HepG2 (cell line): ENCODE measurements at regions not wholly inside any gene's neighbourhood (a gene's known extent, or its start where the extent isn't known, plus 50 kb on each side); places are given as distances from the start of the nearest gene placed in this dataset.

Source experiments
- CENPT ChIP-seq: sonication (generic); formaldehyde crosslinking; IDR thresholded peaks from 2 replicates; pipeline ENCODE4 v1.8.0; 2022; ENCODE audit warnings: low read depth, mild to moderate bottlenecking, moderate library complexity, missing genetic modification reagents
- CREB1 ChIP-seq, 2 experiments: fragments of 450-650 bp in 1 of 2; IDR thresholded peaks; 2 replicates each; pipeline ENCODE4 v1.6.1; 2016 to 2017; ENCODE audit warnings: control low read depth in 1 of 2, mild to moderate bottlenecking in 1 of 2, missing compliant biosample characterization in 1 of 2, missing genetic modification characterization in 1 of 2
- GLI4 ChIP-seq: sonication (generic); formaldehyde crosslinking; IDR thresholded peaks from 2 replicates; pipeline ENCODE4 v1.5.1; 2020; ENCODE audit warnings: missing genetic modification reagents, mild to moderate bottlenecking, moderate library complexity, borderline replicate concordance
- KDM1A ChIP-seq: IDR thresholded peaks from 2 replicates; pipeline ENCODE4 v1.6.1; 2016; ENCODE audit warnings: missing compliant biosample characterization
- NFE2 ChIP-seq: sonication (generic); formaldehyde crosslinking; IDR thresholded peaks from 2 replicates; pipeline ENCODE4 v1.4.0; 2020; ENCODE audit warnings: missing genetic modification reagents
- TARDBP ChIP-seq: sonication (generic); formaldehyde crosslinking; IDR thresholded peaks from 2 replicates; pipeline ENCODE4 v1.8.0; 2022; ENCODE audit warnings: mild to moderate bottlenecking, missing genetic modification reagents
- ZFY ChIP-seq: sonication (generic); formaldehyde crosslinking; IDR thresholded peaks from 2 replicates; pipeline ENCODE4 v1.4.0; 2020; ENCODE audit warnings: missing genetic modification reagents
- ZNF234 ChIP-seq: sonication (generic); formaldehyde crosslinking; conservative IDR thresholded peaks from 2 replicates; pipeline ENCODE4 v1.5.1; 2020; ENCODE audit warnings: mild to moderate bottlenecking, missing genetic modification reagents
- ZNF292 ChIP-seq: sonication (generic); formaldehyde crosslinking; IDR thresholded peaks from 2 replicates; pipeline ENCODE4 v1.8.1; 2022; ENCODE audit warnings: mild to moderate bottlenecking, low read depth, missing genetic modification reagents, borderline replicate concordance
- ZNF44 ChIP-seq: sonication (generic); formaldehyde crosslinking; IDR thresholded peaks from 2 replicates; pipeline ENCODE4 v1.5.1; 2020; ENCODE audit warnings: mild to moderate bottlenecking, missing genetic modification reagents
- TF ChIP-seq, protein P1 (sequence below): sonication (generic); formaldehyde crosslinking; IDR thresholded peaks from 2 replicates; pipeline ENCODE4 v1.5.1; 2020; ENCODE audit warnings: mild to moderate bottlenecking, missing genetic modification reagents
- TF ChIP-seq, protein P2 (sequence below): sonication (generic); formaldehyde crosslinking; IDR thresholded peaks from 2 replicates; pipeline ENCODE4 v1.4.0; 2020; ENCODE audit warnings: missing genetic modification reagents, mild to moderate bottlenecking, borderline replicate concordance
- TF ChIP-seq, protein P3 (sequence below): sonication (generic); formaldehyde crosslinking; IDR thresholded peaks from 2 replicates; pipeline ENCODE4 v1.4.0; 2020; ENCODE audit warnings: missing genetic modification reagents; ENCODE audit errors: not compliant biosample characterization
- TF ChIP-seq, protein P4 (sequence below): sonication (generic); formaldehyde crosslinking; IDR thresholded peaks from 2 replicates; pipeline ENCODE4 v1.4.0; 2020; ENCODE audit warnings: missing genetic modification reagents, low read depth, mild to moderate bottlenecking, borderline replicate concordance

DNA sequence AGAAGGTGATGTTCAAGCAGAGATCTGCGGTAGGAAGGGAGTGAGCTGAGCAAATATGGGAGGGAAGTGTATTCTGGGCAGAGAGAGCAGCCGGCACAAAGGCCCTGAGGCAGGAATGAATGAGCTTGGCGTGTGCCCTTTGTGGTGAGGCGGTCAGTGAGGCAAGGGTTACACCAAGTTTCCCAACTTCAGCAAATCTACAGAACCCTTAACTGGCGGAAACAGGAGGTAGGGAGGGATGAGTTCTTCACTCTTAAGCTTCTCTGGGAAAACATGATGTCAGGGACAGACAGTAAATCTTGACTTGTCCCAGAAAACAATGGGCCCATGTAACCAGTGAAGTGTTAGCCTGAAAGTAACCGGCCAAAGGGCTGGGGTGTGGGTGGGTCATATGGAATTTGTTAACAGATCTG is 97.1 kb upstream of the PTPN1 start (continued):
- TF ChIP-seq, protein P1, sequence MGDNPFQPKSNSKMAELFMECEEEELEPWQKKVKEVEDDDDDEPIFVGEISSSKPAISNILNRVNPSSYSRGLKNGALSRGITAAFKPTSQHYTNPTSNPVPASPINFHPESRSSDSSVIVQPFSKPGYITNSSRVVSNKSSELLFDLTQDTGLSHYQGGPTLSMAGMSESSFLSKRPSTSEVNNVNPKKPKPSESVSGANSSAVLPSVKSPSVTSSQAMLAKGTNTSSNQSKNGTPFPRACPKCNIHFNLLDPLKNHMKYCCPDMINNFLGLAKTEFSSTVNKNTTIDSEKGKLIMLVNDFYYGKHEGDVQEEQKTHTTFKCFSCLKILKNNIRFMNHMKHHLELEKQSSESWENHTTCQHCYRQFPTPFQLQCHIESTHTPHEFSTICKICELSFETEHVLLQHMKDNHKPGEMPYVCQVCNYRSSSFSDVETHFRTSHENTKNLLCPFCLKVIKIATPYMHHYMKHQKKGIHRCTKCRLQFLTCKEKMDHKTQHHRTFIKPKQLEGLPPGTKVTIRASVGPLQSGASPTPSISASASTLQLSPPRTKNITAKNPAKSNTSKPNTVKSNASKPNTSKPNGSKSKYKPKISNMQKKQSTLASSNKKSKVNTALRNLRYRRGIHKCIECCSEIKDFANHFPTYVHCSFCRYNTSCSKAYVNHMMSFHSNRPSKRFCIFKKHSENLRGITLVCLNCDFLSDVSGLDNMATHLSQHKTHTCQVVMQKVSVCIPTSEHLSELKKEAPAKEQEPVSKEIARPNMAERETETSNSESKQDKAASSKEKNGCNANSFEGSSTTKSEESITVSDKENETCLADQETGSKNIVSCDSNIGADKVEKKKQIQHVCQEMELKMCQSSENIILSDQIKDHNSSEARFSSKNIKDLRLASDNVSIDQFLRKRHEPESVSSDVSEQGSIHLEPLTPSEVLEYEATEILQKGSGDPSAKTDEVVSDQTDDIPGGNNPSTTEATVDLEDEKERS (CRISPR knock-in tag) = no peak
- TF ChIP-seq, protein P2, sequence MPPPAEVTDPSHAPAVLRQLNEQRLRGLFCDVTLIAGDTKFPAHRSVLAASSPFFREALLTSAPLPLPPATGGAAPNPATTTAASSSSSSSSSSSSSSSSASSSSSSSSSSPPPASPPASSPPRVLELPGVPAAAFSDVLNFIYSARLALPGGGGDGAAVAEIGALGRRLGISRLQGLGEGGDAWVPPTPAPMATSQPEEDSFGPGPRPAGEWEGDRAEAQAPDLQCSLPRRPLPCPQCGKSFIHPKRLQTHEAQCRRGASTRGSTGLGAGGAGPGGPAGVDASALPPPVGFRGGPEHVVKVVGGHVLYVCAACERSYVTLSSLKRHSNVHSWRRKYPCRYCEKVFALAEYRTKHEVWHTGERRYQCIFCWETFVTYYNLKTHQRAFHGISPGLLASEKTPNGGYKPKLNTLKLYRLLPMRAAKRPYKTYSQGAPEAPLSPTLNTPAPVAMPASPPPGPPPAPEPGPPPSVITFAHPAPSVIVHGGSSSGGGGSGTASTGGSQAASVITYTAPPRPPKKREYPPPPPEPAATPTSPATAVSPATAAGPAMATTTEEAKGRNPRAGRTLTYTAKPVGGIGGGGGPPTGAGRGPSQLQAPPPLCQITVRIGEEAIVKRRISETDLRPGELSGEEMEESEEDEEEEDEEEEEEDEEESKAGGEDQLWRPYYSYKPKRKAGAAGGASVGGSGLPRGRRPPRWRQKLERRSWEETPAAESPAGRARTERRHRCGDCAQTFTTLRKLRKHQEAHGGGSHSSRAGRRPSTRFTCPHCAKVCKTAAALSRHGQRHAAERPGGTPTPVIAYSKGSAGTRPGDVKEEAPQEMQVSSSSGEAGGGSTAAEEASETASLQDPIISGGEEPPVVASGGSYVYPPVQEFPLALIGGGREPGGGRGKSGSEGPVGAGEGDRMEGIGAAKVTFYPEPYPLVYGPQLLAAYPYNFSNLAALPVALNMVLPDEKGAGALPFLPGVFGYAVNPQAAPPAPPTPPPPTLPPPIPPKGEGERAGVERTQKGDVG (CRISPR knock-in tag) = 0 out of 2 replicates have a peak, but pooled peaks have one; percentile 26
- TF ChIP-seq, protein P3, sequence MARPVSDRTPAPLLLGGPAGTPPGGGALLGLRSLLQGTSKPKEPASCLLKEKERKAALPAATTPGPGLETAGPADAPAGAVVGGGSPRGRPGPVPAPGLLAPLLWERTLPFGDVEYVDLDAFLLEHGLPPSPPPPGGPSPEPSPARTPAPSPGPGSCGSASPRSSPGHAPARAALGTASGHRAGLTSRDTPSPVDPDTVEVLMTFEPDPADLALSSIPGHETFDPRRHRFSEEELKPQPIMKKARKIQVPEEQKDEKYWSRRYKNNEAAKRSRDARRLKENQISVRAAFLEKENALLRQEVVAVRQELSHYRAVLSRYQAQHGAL (CRISPR knock-in tag) = no peak
- 0 out of 2 replicates have a peak, but pooled peaks have one; percentile 35 for TF ChIP-seq ZNF44 (CRISPR knock-in tag)
- peak; percentile 29; the same call in 1 of the 2 replicates for TF ChIP-seq TARDBP (CRISPR knock-in tag)
- TF ChIP-seq GLI4 (CRISPR knock-in tag) = 0 out of 2 replicates have a peak, but pooled peaks have one; percentile 52
- TF ChIP-seq KDM1A = peak; percentile 99
- TF ChIP-seq CENPT (CRISPR knock-in tag) = no peak
- TF ChIP-seq ZNF234 (CRISPR knock-in tag) = no peak
- peak; percentile 73; the same call in 1 of the 2 replicates for TF ChIP-seq ZNF292
- TF ChIP-seq CREB1 (IDR thresholded peaks at IDR 0.05) = no peak
- no peak for TF ChIP-seq CREB1 (CRISPR knock-in tag; IDR thresholded peaks at IDR 0.05)
- TF ChIP-seq ZFY (CRISPR knock-in tag) = no peak; the same call in 1 of the 2 replicates
- TF ChIP-seq, protein P4, sequence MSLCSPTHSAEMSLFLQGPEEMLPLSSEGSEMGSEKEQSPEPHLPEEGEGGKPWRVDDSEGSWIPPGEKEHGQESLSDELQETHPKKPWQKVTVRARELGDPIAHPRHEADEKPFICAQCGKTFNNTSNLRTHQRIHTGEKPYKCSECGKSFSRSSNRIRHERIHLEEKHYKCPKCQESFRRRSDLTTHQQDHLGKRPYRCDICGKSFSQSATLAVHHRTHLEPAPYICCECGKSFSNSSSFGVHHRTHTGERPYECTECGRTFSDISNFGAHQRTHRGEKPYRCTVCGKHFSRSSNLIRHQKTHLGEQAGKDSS (CRISPR knock-in tag) = no peak
- 0 out of 2 replicates have a peak, but pooled peaks have one; percentile 21 for TF ChIP-seq NFE2
